Heart left ventricle (tissue), 13 donors: ENCODE measurements at regions not wholly inside any gene's neighbourhood (a gene's known extent, or its start where the extent isn't known, plus 50 kb on each side); places are given as distances from the start of the nearest gene placed in this dataset.

Experiments used
- CTCF ChIP-seq, 12 donors: fragments of 200-600 bp; sonication (generic) in 4 of 12; IDR thresholded peaks; one replicate each; pipeline versions ENCODE4 v1.5.0 to v1.8.0; 2018 to 2022; ENCODE audit warnings: antibody characterized with exemption in 12 of 12, mild to moderate bottlenecking in 5 of 12
- POLR2A ChIP-seq, 2 donors: fragments of 450-650 bp; IDR thresholded peaks; one replicate each; pipeline ENCODE4 v1.6.1; 2017; ENCODE audit warnings: antibody characterized with exemption in 2 of 2, mild to moderate bottlenecking in 2 of 2, moderate library complexity in 2 of 2
- donor health status: ischemic (EF 13 %, LVEDD 7.1; RV severe dilation, severe dysfunction).
- donor health status: DM: no; HTN: yes; CAD: no.
- donor health status: DM: no; HTN: no; CAD: no.
- donor health status: ischemic (EF 25% LVEDD 6.9; RV normal size, moderate dysfunction).
- donor health status: ischemic (EF 25% LVEDD 5.7; RV mildly dilated, moderate dysfunction).
- donor health status: ischemic (EF 35%, LVEDD 5.7; RV mildly dilated, moderate dysfunction).
- donor health status: nonischemic (EF 11% LVEDD 7.7; RV severe dilation, severe dysfunction).
- donor health status: DM: yes; HTN: yes; CAD: no.
- donor health status: PGD.
- donor health status: ischemic (EF 29% LVEDD 5.4; RV normal size, mild dysfunction).
- donor health status: nonischemic (EF 23%, LVEDD 6.1; RV moderate dilation, normal function).

GRCh38 chr14:99012703-99013102 is 259.3 kb downstream of the BCL11B start:
- TF ChIP-seq POLR2A (IDR thresholded peaks at IDR 0.05), result no peak
- TF ChIP-seq CTCF (IDR thresholded peaks at IDR 0.05), result no peak
